ENCODE measurements at regions not wholly inside any gene's neighbourhood (a gene's known extent, or its start where the extent isn't known, plus 50 kb on each side); places are given as distances from the start of the nearest gene placed in this dataset.

- TF ChIP-seq SMARCE1 (IDR thresholded peaks at IDR 0.05; ENCODE audit: borderline replicate concordance) (no peak), FOXK2 (IDR thresholded peaks at IDR 0.05) (no peak), PRDM4 (CRISPR knock-in tag; IDR thresholded peaks at IDR 0.05; ENCODE audit: borderline replicate concordance) (no peak), CREM (IDR thresholded peaks at IDR 0.05) (no peak), CREM (CRISPR knock-in tag; IDR thresholded peaks at IDR 0.05) (no peak), ARHGAP35 (CRISPR knock-in tag; IDR thresholded peaks at IDR 0.05; ENCODE audit: borderline replicate concordance) (no peak), PBX3 (CRISPR knock-in tag; IDR thresholded peaks at IDR 0.05; ENCODE audit: borderline replicate concordance) (no peak), POLR2A (IDR thresholded peaks at IDR 0.05; ENCODE audit: insufficient read depth in 1 of 2, low read depth in 2 of 2, low read length in 2 of 2) (no peak), ZNF274 (CRISPR knock-in tag; IDR thresholded peaks at IDR 0.05) (no peak), ZNF549 (CRISPR knock-in tag; IDR thresholded peaks at IDR 0.05) (no peak)
Measured at GRCh38 chr12:66753810-66754209, 74.9 kb upstream of the GRIP1 start.

Measured in HepG2 (cell line).